Calu3 (cell line): ENCODE measurements at regions not wholly inside any gene's neighbourhood (a gene's known extent, or its start where the extent isn't known, plus 50 kb on each side); places are given as distances from the start of the nearest gene placed in this dataset.
"Not testable (repeated sequence)": the region's sequence is repeated elsewhere in the genome, so short reads cannot be mapped to it uniquely, and the experiment has no call there.

ENCODE experiments used
- BruUV-seq: library from RNA; stranded (reverse); fragments of 400-500 nt; replicated peaks from 2 replicates; lab custom pipeline; 2021; lab: Mats Ljungman, UMichigan
- CTCF ChIA-PET: fragments of 300-600 bp; sonication (Branson Sonifier 250); formaldehyde crosslinking; loops from one replicate; lab custom pipeline; 2022; ENCODE audit warnings: antibody characterized with exemption; lab: Charles Lee
- DNase-seq: peaks from one replicate; pipeline ENCODE4 v3.0.0; 2022
- H3K27ac Mint-ChIP-seq: one replicate; pipeline ENCODE4 v1.8.0; 2022; ENCODE audit warnings: mixed read lengths; ENCODE audit not compliant: unreplicated experiment
- H3K27me3 Mint-ChIP-seq: one replicate; pipeline ENCODE4 v1.8.0; 2022; ENCODE audit warnings: mixed read lengths; ENCODE audit not compliant: unreplicated experiment
- H3K36me3 Mint-ChIP-seq: one replicate; pipeline ENCODE4 v1.8.0; 2022; ENCODE audit warnings: mild to moderate bottlenecking, moderate library complexity, mixed read lengths; ENCODE audit not compliant: insufficient read depth, unreplicated experiment
- H3K4me1 Mint-ChIP-seq: one replicate; pipeline ENCODE4 v1.8.0; 2022; ENCODE audit warnings: mild to moderate bottlenecking, low read depth, mixed read lengths; ENCODE audit not compliant: unreplicated experiment
- H3K4me3 Mint-ChIP-seq: one replicate; pipeline ENCODE4 v1.8.0; 2022; ENCODE audit warnings: mild to moderate bottlenecking, low read depth, moderate library complexity, mixed read lengths; ENCODE audit not compliant: unreplicated experiment
- H3K9me3 Mint-ChIP-seq: one replicate; pipeline ENCODE4 v1.8.0; 2022; ENCODE audit warnings: low read depth, mixed read lengths; ENCODE audit not compliant: unreplicated experiment
- intact Hi-C: fragments of 100-400 bp; cut with micrococcal nuclease; formaldehyde crosslinking; loops from one replicate; pipeline ENCODE4 v1.10.0; 2022; ENCODE audit not compliant: unreplicated experiment
- TF ChIP-seq, protein P1 (sequence below): fragments of 200-600 bp; IDR thresholded peaks from one replicate; pipeline ENCODE4 v1.8.0; 2022; ENCODE audit warnings: antibody characterized with exemption; ENCODE audit not compliant: unreplicated experiment

DNA sequence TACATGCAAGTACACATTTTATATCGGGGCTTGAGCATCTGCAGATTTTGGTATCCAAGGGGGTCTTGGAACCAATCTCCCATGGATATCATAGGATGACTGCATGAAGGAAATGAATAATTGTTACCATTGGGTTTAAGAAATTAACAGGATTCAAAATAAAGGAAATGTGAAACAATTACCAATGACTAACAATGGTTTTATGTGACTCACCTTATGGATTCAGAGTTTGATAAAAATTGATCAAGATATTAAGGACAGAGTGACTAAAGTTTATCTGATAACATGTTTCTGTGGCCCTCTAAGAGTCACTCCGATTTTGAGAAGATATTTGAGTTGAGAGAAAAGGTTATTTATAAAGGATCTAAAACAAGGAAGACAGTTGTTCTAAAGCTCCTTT, 93.0 kb upstream of the ODAD2 start:
- Mint-ChIP-seq H3K4me1 (no peaks in the 10 kb centered on the region), H3K36me3 (no peaks in the 10 kb centered on the region), H3K4me3 (no peak overlapping the region), H3K27ac (no peak overlapping the region), H3K27me3 (no peaks in the 10 kb centered on the region), H3K9me3 (no peaks in the 10 kb centered on the region)
- intact Hi-C loops: loop anchor here (2.0 kb wide), 1 partner anchor 27 kb away; no protein-coding TSS in a partner anchor
- CTCF ChIA-PET: no interaction called here
- TF ChIP-seq, protein P1, sequence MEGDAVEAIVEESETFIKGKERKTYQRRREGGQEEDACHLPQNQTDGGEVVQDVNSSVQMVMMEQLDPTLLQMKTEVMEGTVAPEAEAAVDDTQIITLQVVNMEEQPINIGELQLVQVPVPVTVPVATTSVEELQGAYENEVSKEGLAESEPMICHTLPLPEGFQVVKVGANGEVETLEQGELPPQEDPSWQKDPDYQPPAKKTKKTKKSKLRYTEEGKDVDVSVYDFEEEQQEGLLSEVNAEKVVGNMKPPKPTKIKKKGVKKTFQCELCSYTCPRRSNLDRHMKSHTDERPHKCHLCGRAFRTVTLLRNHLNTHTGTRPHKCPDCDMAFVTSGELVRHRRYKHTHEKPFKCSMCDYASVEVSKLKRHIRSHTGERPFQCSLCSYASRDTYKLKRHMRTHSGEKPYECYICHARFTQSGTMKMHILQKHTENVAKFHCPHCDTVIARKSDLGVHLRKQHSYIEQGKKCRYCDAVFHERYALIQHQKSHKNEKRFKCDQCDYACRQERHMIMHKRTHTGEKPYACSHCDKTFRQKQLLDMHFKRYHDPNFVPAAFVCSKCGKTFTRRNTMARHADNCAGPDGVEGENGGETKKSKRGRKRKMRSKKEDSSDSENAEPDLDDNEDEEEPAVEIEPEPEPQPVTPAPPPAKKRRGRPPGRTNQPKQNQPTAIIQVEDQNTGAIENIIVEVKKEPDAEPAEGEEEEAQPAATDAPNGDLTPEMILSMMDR: no peak
- BruUV-seq: no TSS peak
- no peak for DNase-seq

DNA sequence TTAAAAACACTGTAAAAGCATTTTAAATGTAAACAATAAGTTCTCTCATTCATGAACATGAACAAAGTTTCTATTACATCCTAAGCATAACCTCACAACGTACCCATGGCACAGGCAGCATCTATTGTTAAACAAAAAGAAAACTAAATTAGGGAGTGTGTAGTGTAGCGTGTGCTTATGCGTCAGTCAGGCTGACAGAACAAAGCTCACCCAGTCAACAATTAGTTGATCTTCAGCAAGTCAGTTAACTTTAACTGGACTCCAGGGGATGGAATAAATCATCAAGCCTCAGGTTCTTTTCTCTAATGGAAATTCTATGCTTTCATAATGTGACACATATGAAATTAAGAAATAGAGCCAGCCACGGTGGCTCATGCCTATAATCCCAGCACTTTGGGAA, 91.6 kb upstream of the ODAD2 start:
- CTCF ChIA-PET: no interaction called here
- BruUV-seq: no TSS peak
- no peak for DNase-seq
- no peaks in the 10 kb centered on the region for H3K36me3 Mint-ChIP-seq
- H3K4me1 Mint-ChIP-seq: no peaks in the 10 kb centered on the region
- intact Hi-C loops: no loop called here
- H3K4me3 Mint-ChIP-seq: no peak overlapping the region
- H3K27me3 Mint-ChIP-seq: no peaks in the 10 kb centered on the region
- peaks cover 2% of the 10 kb centered on the region for H3K9me3 Mint-ChIP-seq
- H3K27ac Mint-ChIP-seq: no peak overlapping the region
- TF ChIP-seq, protein P1: no peak

GRCh38 chr10:28089467-28089866, 90.6 kb upstream of the ODAD2 start:
- Mint-ChIP-seq H3K4me1 (no peaks in the 10 kb centered on the region), H3K27ac (no peak overlapping the region), H3K4me3 (no peak overlapping the region), H3K27me3 (no peaks in the 10 kb centered on the region), H3K9me3 (peaks cover 2% of the 10 kb centered on the region), H3K36me3 (no peaks in the 10 kb centered on the region)
- no peak for DNase-seq
- BruUV-seq: no TSS peak
- TF ChIP-seq, protein P1: no peak
- intact Hi-C loops: no loop called here
- CTCF ChIA-PET: no interaction called here

DNA sequence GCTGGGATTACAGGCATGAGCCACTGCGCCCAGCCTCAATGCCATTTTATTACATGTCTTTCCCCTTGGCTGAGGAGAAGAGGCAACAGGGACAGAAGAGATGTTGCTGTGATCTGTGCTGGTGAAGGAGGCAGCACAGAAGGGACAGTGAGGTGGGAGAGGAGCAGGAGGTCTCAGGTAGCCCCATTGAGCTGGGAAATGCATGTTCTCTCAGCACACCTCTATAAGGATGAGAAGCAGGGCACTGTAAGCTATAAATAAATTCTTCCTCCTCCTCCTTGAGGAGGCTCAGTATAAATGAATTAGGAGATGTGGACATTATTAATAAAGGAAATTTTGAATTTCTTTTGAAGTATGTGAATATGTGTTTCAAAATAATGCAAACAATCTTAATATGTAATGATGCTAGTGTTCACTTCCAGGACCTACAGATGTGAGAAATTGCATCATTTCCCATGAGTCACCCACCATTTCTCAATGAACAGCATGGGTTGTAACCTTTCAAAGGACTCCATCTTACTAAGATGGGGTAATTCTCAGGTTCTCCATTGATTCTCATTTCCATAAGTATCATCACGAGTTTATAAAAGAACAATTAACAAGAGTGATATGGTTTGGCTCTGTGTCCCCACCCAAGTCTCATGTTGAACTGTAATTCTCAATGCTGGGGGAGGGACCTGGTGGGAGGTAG, 88.9 kb upstream of the ODAD2 start:
- Mint-ChIP-seq H3K27me3 (no peaks in the 10 kb centered on the region), H3K4me3 (no peak overlapping the region), H3K36me3 (no peaks in the 10 kb centered on the region), H3K9me3 (peaks cover 2% of the 10 kb centered on the region), H3K27ac (no peak overlapping the region), H3K4me1 (no peaks in the 10 kb centered on the region)
- intact Hi-C loops: no loop called here
- no TSS peak for BruUV-seq
- CTCF ChIA-PET: interaction anchor here (0.6 kb wide), 1 partner anchor 772 kb away, joined by 3 read pairs; no protein-coding TSS in a partner anchor
- TF ChIP-seq, protein P1: no peak
- DNase-seq: peak; percentile 4

DNA sequence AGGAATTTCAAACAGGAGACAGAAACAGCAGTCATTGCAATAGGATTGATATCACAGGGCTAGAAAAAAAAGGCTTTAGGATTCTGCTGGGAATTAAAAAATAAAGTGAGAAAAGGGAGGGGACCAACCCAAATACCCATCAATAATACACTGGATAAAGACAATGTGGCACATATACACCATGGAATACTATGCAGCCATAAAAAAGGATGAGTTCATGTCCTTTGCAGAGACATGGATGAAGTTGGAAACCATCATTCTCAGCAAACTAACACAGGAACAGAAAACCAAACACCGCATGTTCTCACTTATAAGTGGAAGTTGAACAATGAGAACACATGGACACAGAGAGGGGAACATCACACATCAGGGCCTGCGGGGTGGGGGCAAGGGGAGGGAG, 86.9 kb upstream of the ODAD2 start:
- H3K4me1 Mint-ChIP-seq, DNase-seq, H3K27me3 Mint-ChIP-seq, H3K36me3 Mint-ChIP-seq, H3K4me3 Mint-ChIP-seq, H3K27ac Mint-ChIP-seq, intact Hi-C loops, H3K9me3 Mint-ChIP-seq, CTCF ChIA-PET, BruUV-seq: not testable (repeated sequence)
